ENCODE measurements at regions not wholly inside any gene's neighbourhood (a gene's known extent, or its start where the extent isn't known, plus 50 kb on each side); places are given as distances from the start of the nearest gene placed in this dataset.

DNA sequence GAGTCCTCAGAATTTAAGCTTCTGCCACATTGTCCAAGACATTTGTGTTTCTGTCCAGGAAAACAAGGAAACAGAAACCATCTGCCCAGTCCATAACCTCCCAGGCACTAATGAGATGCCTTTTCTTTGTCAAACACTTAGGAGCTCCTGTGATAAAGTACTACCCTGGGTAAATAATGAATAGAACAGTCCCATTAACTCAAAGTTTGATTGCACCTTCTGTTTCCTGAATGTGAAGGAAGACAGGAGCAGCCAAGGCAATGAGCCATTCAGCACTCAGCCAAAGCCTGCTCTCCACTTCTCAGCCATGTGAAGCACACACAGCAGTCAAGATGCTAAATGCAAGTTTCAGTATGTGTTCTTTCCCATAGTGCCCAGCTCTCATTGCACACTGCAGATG, 199.8 kb downstream of the SEC16B start:
- no peak for TF ChIP-seq POLR2AphosphoS5 (IDR thresholded peaks at IDR 0.05)
- TF ChIP-seq, protein P1, sequence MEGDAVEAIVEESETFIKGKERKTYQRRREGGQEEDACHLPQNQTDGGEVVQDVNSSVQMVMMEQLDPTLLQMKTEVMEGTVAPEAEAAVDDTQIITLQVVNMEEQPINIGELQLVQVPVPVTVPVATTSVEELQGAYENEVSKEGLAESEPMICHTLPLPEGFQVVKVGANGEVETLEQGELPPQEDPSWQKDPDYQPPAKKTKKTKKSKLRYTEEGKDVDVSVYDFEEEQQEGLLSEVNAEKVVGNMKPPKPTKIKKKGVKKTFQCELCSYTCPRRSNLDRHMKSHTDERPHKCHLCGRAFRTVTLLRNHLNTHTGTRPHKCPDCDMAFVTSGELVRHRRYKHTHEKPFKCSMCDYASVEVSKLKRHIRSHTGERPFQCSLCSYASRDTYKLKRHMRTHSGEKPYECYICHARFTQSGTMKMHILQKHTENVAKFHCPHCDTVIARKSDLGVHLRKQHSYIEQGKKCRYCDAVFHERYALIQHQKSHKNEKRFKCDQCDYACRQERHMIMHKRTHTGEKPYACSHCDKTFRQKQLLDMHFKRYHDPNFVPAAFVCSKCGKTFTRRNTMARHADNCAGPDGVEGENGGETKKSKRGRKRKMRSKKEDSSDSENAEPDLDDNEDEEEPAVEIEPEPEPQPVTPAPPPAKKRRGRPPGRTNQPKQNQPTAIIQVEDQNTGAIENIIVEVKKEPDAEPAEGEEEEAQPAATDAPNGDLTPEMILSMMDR (IDR thresholded peaks at IDR 0.05): no peak
- no peak for TF ChIP-seq POLR2A (IDR thresholded peaks at IDR 0.05)
- no peak for TF ChIP-seq EP300 (IDR thresholded peaks at IDR 0.05)
- intact Hi-C loops (cut with DNase I; ENCODE audit: low total_unique reads): no loop called here
- H3K4me3 ChIP-seq: no peak overlapping the region
- no peaks in the 10 kb centered on the region for H3K27me3 ChIP-seq
- peaks cover 0 to 20% (median 9%) of the 10 kb centered on the region in 4 donors for H3K9me3 ChIP-seq
- no peaks in the 10 kb centered on the region for H3K36me3 ChIP-seq
- H3K27ac ChIP-seq: no peak overlapping the region
- H3K4me1 ChIP-seq: peaks cover 0 to 8% (median 0%) of the 10 kb centered on the region in 4 donors
- DNase-seq: peak in 1 of 2 donors; percentile 9

DNA sequence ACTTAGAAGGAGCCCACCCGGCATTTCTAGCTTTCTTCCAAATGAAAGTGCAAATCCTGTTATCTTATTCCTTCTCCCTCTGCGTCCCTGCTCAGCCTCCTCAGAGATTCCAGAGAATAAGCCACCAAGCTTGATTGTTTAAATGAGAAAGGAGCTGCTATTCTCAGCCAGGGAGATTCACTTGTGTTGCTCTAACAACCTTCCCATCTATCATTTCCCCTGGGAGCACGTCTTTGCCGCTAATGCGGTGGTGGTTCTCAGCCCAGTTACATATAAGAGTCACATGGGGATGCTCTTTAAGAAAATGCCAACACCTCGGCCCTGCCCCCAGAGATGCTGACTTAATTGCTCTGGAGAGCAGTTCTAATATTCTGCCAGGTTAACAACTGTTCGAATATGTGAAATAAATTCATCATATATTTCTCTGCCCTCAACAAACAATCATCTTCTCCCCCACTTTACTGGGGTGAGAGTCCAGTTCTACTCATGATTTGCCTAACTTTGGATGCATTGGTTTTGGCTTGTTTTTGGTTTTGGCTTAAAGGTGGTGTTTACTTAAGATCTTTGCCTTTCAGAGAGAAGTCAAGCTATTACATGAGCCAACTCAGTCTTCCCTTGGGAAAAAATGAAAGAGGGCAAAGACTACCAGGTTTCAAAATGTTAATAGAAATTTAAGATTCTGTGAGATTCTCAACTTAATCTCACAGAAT, 213.9 kb downstream of the SEC16B start:
- no peaks in the 10 kb centered on the region for H3K4me1 ChIP-seq
- H3K27me3 ChIP-seq: no peaks in the 10 kb centered on the region
- no peaks in the 10 kb centered on the region for H3K36me3 ChIP-seq
- H3K9me3 ChIP-seq: peaks cover 0 to 12% (median 5%) of the 10 kb centered on the region in 4 donors
- H3K4me3 ChIP-seq: no peak overlapping the region
- no peak for DNase-seq
- 53 to 68% (median 59%) methylated on average over 7 of the region's 7 CpGs for WGBS, 5 donors
- intact Hi-C loops (cut with DNase I; ENCODE audit: low total_unique reads): no loop called here
- no peak overlapping the region for H3K27ac ChIP-seq
- no peak for TF ChIP-seq POLR2A (IDR thresholded peaks at IDR 0.05)
- no peak for TF ChIP-seq POLR2AphosphoS5 (IDR thresholded peaks at IDR 0.05)
- TF ChIP-seq, protein P1 (IDR thresholded peaks at IDR 0.05): no peak
- TF ChIP-seq EP300 (IDR thresholded peaks at IDR 0.05): no peak

DNA sequence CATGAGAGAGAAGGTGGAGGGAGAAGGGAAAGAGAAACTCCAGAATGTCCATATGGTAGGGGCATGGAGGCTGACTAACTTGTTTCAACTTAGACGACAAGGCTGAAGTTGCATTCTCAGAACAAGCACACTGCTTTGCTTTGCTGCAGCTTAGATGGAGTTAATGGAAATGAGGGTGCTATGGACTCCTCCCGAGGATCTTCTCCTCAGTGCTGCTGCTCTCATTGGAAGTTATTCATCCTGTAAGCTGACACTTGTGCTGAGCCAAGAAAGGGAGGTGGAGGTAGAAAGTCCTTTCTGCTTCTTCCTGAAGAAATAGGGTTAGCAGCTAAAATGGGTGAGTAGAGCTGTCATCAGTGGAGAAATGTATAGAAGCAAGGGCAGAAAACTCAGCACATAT, 215.3 kb downstream of the SEC16B start:
- WGBS, 5 donors: 29 to 45% (median 38%) methylated on average over 2 of the region's 2 CpGs
- H3K36me3 ChIP-seq: no peaks in the 10 kb centered on the region
- DNase-seq: no peak
- no peaks in the 10 kb centered on the region for H3K27me3 ChIP-seq
- H3K4me3 ChIP-seq: no peak overlapping the region
- H3K9me3 ChIP-seq: peaks cover 0 to 8% (median 4%) of the 10 kb centered on the region in 4 donors
- no peaks in the 10 kb centered on the region for H3K4me1 ChIP-seq
- TF ChIP-seq POLR2AphosphoS5 (IDR thresholded peaks at IDR 0.05): no peak
- TF ChIP-seq EP300 (IDR thresholded peaks at IDR 0.05): no peak
- no peak for TF ChIP-seq POLR2A (IDR thresholded peaks at IDR 0.05)
- TF ChIP-seq, protein P1 (IDR thresholded peaks at IDR 0.05): no peak
- intact Hi-C loops (cut with DNase I; ENCODE audit: low total_unique reads): no loop called here
- H3K27ac ChIP-seq: no peak overlapping the region

DNA sequence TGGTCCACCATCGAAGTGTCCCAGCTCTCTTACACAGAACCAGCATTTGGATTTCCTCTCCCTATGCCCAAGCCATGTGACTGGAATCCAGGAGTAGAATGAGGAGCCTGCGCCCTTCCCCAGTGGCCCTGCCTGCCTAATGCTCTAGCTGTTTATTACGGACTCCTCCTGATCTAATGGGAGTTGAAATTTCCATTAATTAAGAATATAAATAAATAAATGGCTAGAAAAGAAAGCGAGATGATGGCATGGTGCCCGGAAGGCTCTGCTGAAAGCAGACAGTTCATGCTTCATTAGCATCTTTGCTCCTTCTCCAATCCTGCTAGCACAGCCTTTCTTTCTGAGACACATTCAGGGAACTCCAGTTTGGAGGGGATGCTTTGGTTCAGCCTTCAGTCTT, 216.2 kb downstream of the SEC16B start:
- DNase-seq: peak in 1 of 2 donors; percentile 25
- intact Hi-C loops (cut with DNase I; ENCODE audit: low total_unique reads): no loop called here
- TF ChIP-seq POLR2AphosphoS5 (IDR thresholded peaks at IDR 0.05) (no peak), POLR2A (IDR thresholded peaks at IDR 0.05) (no peak), EP300 (IDR thresholded peaks at IDR 0.05) (no peak)
- TF ChIP-seq, protein P1 (IDR thresholded peaks at IDR 0.05): no peak
- Histone ChIP-seq H3K4me1 (no peaks in the 10 kb centered on the region), H3K4me3 (no peak overlapping the region), H3K9me3 (no peaks in the 10 kb centered on the region), H3K36me3 (no peaks in the 10 kb centered on the region), H3K27ac (no peak overlapping the region), H3K27me3 (no peaks in the 10 kb centered on the region)
- WGBS, 5 donors: 64 to 74% (median 71%) methylated on average over 5 of the region's 5 CpGs
